HG03064 (cell line): ENCODE measurements at regions not wholly inside any gene's neighbourhood (a gene's known extent, or its start where the extent isn't known, plus 50 kb on each side); places are given as distances from the start of the nearest gene placed in this dataset.
A peak's percentile ranks its signal among the peaks of the same experiment; 100 is the strongest.
"Not testable (repeated sequence)": the region's sequence is repeated elsewhere in the genome, so short reads cannot be mapped to it uniquely, and the experiment has no call there.

ENCODE experiments used
- ATAC-seq: cut with Tn5 transposase; IDR thresholded peaks from one replicate; pipeline ENCODE4 v1.9.1; 2021; ENCODE audit warnings: low read depth; ENCODE audit not compliant: unreplicated experiment

GRCh38 chr13:76829572-76830327 lies 56.5 kb downstream of the KCTD12 start:
- ATAC-seq: no peak

GRCh38 chr13:76828316-76828741 lies 57.9 kb downstream of the KCTD12 start:
- ATAC-seq: peak; percentile 58

- no peak for ATAC-seq
These were observed 59.7 kb downstream of the KCTD12 start for GRCh38 chr13:76826527-76826926.

- ATAC-seq: no peak
These were observed 60.8 kb downstream of the KCTD12 start for GRCh38 chr13:76825430-76825829.

- no peak for ATAC-seq
These were observed 62.2 kb downstream of the KCTD12 start for GRCh38 chr13:76823969-76824368.

GRCh38 chr13:76822698-76823267 lies 63.4 kb downstream of the KCTD12 start:
- ATAC-seq: no peak

GRCh38 chr13:76821222-76821621 lies 65.0 kb downstream of the KCTD12 start:
- not testable (repeated sequence) for ATAC-seq

- no peak for ATAC-seq
These were observed 65.4 kb downstream of the KCTD12 start for GRCh38 chr13:76820759-76821158.

GRCh38 chr13:76816394-76816793 lies 69.8 kb downstream of the KCTD12 start:
- no peak for ATAC-seq

GRCh38 chr13:76815344-76815743 lies 70.9 kb downstream of the KCTD12 start:
- no peak for ATAC-seq

- no peak for ATAC-seq
These were observed 72.3 kb downstream of the KCTD12 start for GRCh38 chr13:76813891-76814290.

- no peak for ATAC-seq
These were observed 73.1 kb downstream of the KCTD12 start for GRCh38 chr13:76813000-76813691.

- ATAC-seq: no peak
These were observed 73.9 kb downstream of the KCTD12 start for GRCh38 chr13:76812206-76812897.

- no peak for ATAC-seq
These were observed 76.8 kb downstream of the KCTD12 start for GRCh38 chr13:76809389-76809788.

- ATAC-seq: no peak
These were observed 77.3 kb downstream of the KCTD12 start for GRCh38 chr13:76808927-76809326.

- ATAC-seq: no peak
These were observed 81.4 kb downstream of the KCTD12 start for GRCh38 chr13:76804801-76805200.

- no peak for ATAC-seq
These were observed 82.4 kb downstream of the KCTD12 start for GRCh38 chr13:76803831-76804230.

- no peak for ATAC-seq
These were observed 85.3 kb downstream of the KCTD12 start for GRCh38 chr13:76800943-76801342.

- no peak for ATAC-seq
These were observed 86.5 kb downstream of the KCTD12 start for GRCh38 chr13:76799696-76800095.

GRCh38 chr13:76798037-76798436 lies 88.2 kb downstream of the KCTD12 start:
- no peak for ATAC-seq

GRCh38 chr13:76797361-76797760 lies 88.8 kb downstream of the KCTD12 start:
- no peak for ATAC-seq
